GM12878 (cell line): ENCODE measurements at regions not wholly inside any gene's neighbourhood (a gene's known extent, or its start where the extent isn't known, plus 50 kb on each side); places are given as distances from the start of the nearest gene placed in this dataset.

Source experiments
- ATF7 ChIP-seq: fragments of 450-650 bp; IDR thresholded peaks from 2 replicates; pipeline ENCODE4 v1.6.1; 2016; ENCODE audit warnings: low read depth, mild to moderate bottlenecking
- CTCF ChIP-seq, 3 experiments: IDR thresholded peaks in 2 of 3; conservative IDR thresholded peaks in 1 of 3; 2 replicates each; pipeline ENCODE4 v1.5.1; 2011; ENCODE audit warnings: low read depth in 3 of 3, low read length in 3 of 3, mild to moderate bottlenecking in 3 of 3, control low read depth in 2 of 3, moderate library complexity in 2 of 3, inconsistent platforms in 1 of 3, mixed read lengths in 1 of 3; ENCODE audit not compliant: control insufficient read depth in 2 of 3, insufficient read depth in 1 of 3; ENCODE audit errors: extremely low read depth in 1 of 3
- EP300 ChIP-seq, 2 experiments: fragments of 150-350 bp in 1 of 2; IDR thresholded peaks; 2 replicates each; pipeline ENCODE4 v1.6.1; 2011 to 2012; ENCODE audit warnings: low read depth in 2 of 2, low read length in 2 of 2, borderline replicate concordance in 1 of 2, improper control_type of control experiment in 1 of 2, inconsistent platforms in 1 of 2; ENCODE audit not compliant: control insufficient read depth in 1 of 2
- EZH2 ChIP-seq: IDR thresholded peaks from 2 replicates; pipeline ENCODE4 v1.6.1; 2012; ENCODE audit warnings: low read depth, mild to moderate bottlenecking, control low read depth, inconsistent platforms, low read length, borderline replicate concordance; ENCODE audit not compliant: control insufficient read depth
- MAX ChIP-seq: IDR thresholded peaks from 2 replicates; pipeline ENCODE4 v1.6.1; 2012; ENCODE audit warnings: low read depth, low read length, improper control_type of control experiment
- MXI1 ChIP-seq: fragments of 150-350 bp; IDR thresholded peaks from 2 replicates; pipeline ENCODE4 v1.6.1; 2011; ENCODE audit warnings: low read depth, mild to moderate bottlenecking, inconsistent platforms, low read length, improper control_type of control experiment
- RAD21 ChIP-seq: IDR thresholded peaks from 2 replicates; pipeline ENCODE4 v1.6.1; 2011; ENCODE audit warnings: mild to moderate bottlenecking, low read depth, low read length, moderate library complexity; ENCODE audit not compliant: insufficient read depth
- REST ChIP-seq: IDR thresholded peaks from 2 replicates; pipeline ENCODE4 v1.6.1; 2012; ENCODE audit warnings: mild to moderate bottlenecking, low read depth, low read length
- TARDBP ChIP-seq: IDR thresholded peaks from 2 replicates; pipeline ENCODE4 v1.6.1; 2016; ENCODE audit warnings: borderline replicate concordance
- ZNF274 ChIP-seq: IDR thresholded peaks from one replicate; pipeline ENCODE4 v1.8.0; 2011; ENCODE audit not compliant: insufficient read length, insufficient read depth

GRCh38 chr3:176147251-176147650, 1050.0 kb downstream of the TBL1XR1 start:
- TF ChIP-seq CTCF (IDR thresholded peaks at IDR 0.05 in 2 of 3, conservative IDR thresholded peaks at IDR 0.05 in 1 of 3; ENCODE audit: control insufficient read depth in 2 of 3, extremely low read depth in 1 of 3, insufficient read depth in 1 of 3, low read depth in 3 of 3, low read length in 3 of 3): no peak
- no peak for TF ChIP-seq EZH2
- no peak for TF ChIP-seq ZNF274
- TF ChIP-seq RAD21: no peak
- TF ChIP-seq REST: no peak
- no peak for TF ChIP-seq TARDBP
- no peak for TF ChIP-seq ATF7
- no peak for TF ChIP-seq MAX
- no peak for TF ChIP-seq MXI1
- no peak for TF ChIP-seq EP300 (IDR thresholded peaks at IDR 0.05; ENCODE audit: borderline replicate concordance in 1 of 2, control insufficient read depth in 1 of 2, low read depth in 2 of 2, low read length in 2 of 2)
